NCI-H345 treated with DMSO at 0.1 percent for 48 hours (cell line): ENCODE measurements at regions not wholly inside any gene's neighbourhood (a gene's known extent, or its start where the extent isn't known, plus 50 kb on each side); places are given as distances from the start of the nearest gene placed in this dataset.

Source experiments
- DNase-seq: peaks from one replicate; lab custom pipeline; 2025; ENCODE audit not compliant: unreplicated experiment; lab: John Stamatoyannopoulos, UW

- DNase-seq, result no peak
Observed at GRCh38 chr12:103178366-103179080, 221.0 kb downstream of the ASCL1 start.

GRCh38 chr12:103181366-103182152 is 224.1 kb downstream of the ASCL1 start:
- DNase-seq, result no peak

GRCh38 chr12:103182299-103182698 is 224.8 kb downstream of the ASCL1 start:
- DNase-seq, result no peak

- DNase-seq, result no peak
Observed at GRCh38 chr12:103196467-103196866, 239.0 kb downstream of the ASCL1 start.

GRCh38 chr12:103197725-103198388 is 240.4 kb downstream of the ASCL1 start:
- DNase-seq, result peak; percentile 34

GRCh38 chr12:103198499-103198898 is 241.0 kb downstream of the ASCL1 start:
- DNase-seq, result no peak

- DNase-seq, result no peak
Observed at GRCh38 chr12:103205906-103206305, 248.4 kb downstream of the ASCL1 start.

GRCh38 chr12:103207936-103208335 is 250.5 kb downstream of the ASCL1 start:
- DNase-seq, result peak; percentile 51

- DNase-seq, result peak; percentile 95
Observed at GRCh38 chr12:103241184-103241583, 254.6 kb downstream of the C12orf42 start.

- no peak for DNase-seq
Observed at GRCh38 chr12:103244596-103244995, 251.2 kb downstream of the C12orf42 start.

GRCh38 chr12:103247531-103247930 is 248.2 kb downstream of the C12orf42 start:
- no peak for DNase-seq

GRCh38 chr12:103249607-103250006 is 246.2 kb downstream of the C12orf42 start:
- DNase-seq, result peak; percentile 92

- peak; percentile 26 for DNase-seq
Observed at GRCh38 chr12:103250487-103250886, 245.3 kb downstream of the C12orf42 start.
